GM12878 (cell line): ENCODE measurements at regions not wholly inside any gene's neighbourhood (a gene's known extent, or its start where the extent isn't known, plus 50 kb on each side); places are given as distances from the start of the nearest gene placed in this dataset.

Experiments
- CHD2 ChIP-seq: IDR thresholded peaks from 2 replicates; pipeline ENCODE4 v1.6.1; 2011; ENCODE audit warnings: low read depth, low read length, improper control_type of control experiment, borderline replicate concordance
- EGR1 ChIP-seq, 2 experiments: IDR thresholded peaks; 1 replicate in 1 of 2; 2 replicates in 1 of 2; pipeline ENCODE4 v1.6.1; 2011 to 2012; ENCODE audit warnings: low read depth in 2 of 2, low read length in 2 of 2, borderline replicate concordance in 1 of 2, mild to moderate bottlenecking in 1 of 2, moderate library complexity in 1 of 2
- FOXM1 ChIP-seq: IDR thresholded peaks from 2 replicates; pipeline ENCODE4 v1.6.1; 2012; ENCODE audit warnings: low read depth, mild to moderate bottlenecking, inconsistent platforms, low read length, moderate library complexity
- POLR2A ChIP-seq: IDR thresholded peaks from 2 replicates; pipeline ENCODE4 v1.6.1; 2011; ENCODE audit warnings: low read depth, mild to moderate bottlenecking, low read length
- POLR2AphosphoS5 ChIP-seq: IDR thresholded peaks from 2 replicates; pipeline ENCODE4 v1.6.1; 2011; ENCODE audit warnings: mild to moderate bottlenecking, low read length, inconsistent platforms
- ZSCAN29 ChIP-seq: fragments of 450-650 bp; IDR thresholded peaks from 2 replicates; pipeline ENCODE4 v1.6.1; 2017; ENCODE audit warnings: mild to moderate bottlenecking, moderate library complexity
- TF ChIP-seq, protein P1 (sequence below), 3 experiments: IDR thresholded peaks in 2 of 3; conservative IDR thresholded peaks in 1 of 3; 2 replicates each; pipeline ENCODE4 v1.5.1; 2011; ENCODE audit warnings: low read depth in 3 of 3, low read length in 3 of 3, mild to moderate bottlenecking in 3 of 3, control low read depth in 2 of 3, moderate library complexity in 2 of 3, inconsistent platforms in 1 of 3, mixed read lengths in 1 of 3; ENCODE audit not compliant: control insufficient read depth in 2 of 3, insufficient read depth in 1 of 3; ENCODE audit errors: extremely low read depth in 1 of 3
- TF ChIP-seq, protein P2 (sequence below): IDR thresholded peaks from 2 replicates; pipeline ENCODE4 v1.6.1; 2012; ENCODE audit warnings: low read depth, low read length, improper control_type of control experiment
- TF ChIP-seq, protein P3 (sequence below): IDR thresholded peaks from 2 replicates; pipeline ENCODE4 v1.6.1; 2011; ENCODE audit warnings: low read depth, mild to moderate bottlenecking, low read length, moderate library complexity, borderline replicate concordance; ENCODE audit errors: extremely low read depth
- TF ChIP-seq, protein P4 (sequence below): fragments of 450-650 bp; IDR thresholded peaks from 2 replicates; pipeline ENCODE4 v1.6.1; 2018; ENCODE audit warnings: mild to moderate bottlenecking, low read depth, moderate library complexity; ENCODE audit not compliant: partially characterized antibody

DNA sequence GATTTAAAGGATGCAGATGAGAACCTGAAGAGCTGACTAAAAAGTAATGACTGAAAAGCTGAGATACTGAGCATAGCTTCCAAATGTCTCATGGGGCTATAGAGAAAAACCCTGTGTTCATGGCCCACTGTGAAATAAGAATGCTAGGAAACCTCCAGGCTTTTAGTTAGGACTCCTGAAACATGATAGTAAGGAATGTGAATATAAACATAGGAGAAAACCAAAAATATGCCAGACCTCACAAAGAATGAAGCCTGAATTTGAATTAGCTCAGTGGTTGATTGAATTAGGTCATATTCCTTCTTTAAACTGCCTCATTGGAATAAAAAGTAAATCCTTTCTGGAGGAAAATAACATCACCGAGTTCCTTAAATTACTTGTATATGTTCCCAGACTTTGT is 194.5 kb upstream of the NXPH2 start:
- TF ChIP-seq, protein P1, sequence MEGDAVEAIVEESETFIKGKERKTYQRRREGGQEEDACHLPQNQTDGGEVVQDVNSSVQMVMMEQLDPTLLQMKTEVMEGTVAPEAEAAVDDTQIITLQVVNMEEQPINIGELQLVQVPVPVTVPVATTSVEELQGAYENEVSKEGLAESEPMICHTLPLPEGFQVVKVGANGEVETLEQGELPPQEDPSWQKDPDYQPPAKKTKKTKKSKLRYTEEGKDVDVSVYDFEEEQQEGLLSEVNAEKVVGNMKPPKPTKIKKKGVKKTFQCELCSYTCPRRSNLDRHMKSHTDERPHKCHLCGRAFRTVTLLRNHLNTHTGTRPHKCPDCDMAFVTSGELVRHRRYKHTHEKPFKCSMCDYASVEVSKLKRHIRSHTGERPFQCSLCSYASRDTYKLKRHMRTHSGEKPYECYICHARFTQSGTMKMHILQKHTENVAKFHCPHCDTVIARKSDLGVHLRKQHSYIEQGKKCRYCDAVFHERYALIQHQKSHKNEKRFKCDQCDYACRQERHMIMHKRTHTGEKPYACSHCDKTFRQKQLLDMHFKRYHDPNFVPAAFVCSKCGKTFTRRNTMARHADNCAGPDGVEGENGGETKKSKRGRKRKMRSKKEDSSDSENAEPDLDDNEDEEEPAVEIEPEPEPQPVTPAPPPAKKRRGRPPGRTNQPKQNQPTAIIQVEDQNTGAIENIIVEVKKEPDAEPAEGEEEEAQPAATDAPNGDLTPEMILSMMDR (IDR thresholded peaks at IDR 0.05 in 2 of 3, conservative IDR thresholded peaks at IDR 0.05 in 1 of 3; ENCODE audit: control insufficient read depth in 2 of 3, extremely low read depth in 1 of 3, insufficient read depth in 1 of 3, low read depth in 3 of 3, low read length in 3 of 3): no peak
- no peak for TF ChIP-seq ZSCAN29
- TF ChIP-seq, protein P2, sequence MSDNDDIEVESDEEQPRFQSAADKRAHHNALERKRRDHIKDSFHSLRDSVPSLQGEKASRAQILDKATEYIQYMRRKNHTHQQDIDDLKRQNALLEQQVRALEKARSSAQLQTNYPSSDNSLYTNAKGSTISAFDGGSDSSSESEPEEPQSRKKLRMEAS: no peak
- no peak for TF ChIP-seq EGR1 (IDR thresholded peaks at IDR 0.05; ENCODE audit: borderline replicate concordance in 1 of 2, low read depth in 2 of 2, low read length in 2 of 2)
- no peak for TF ChIP-seq POLR2AphosphoS5
- no peak for TF ChIP-seq POLR2A
- TF ChIP-seq, protein P3, sequence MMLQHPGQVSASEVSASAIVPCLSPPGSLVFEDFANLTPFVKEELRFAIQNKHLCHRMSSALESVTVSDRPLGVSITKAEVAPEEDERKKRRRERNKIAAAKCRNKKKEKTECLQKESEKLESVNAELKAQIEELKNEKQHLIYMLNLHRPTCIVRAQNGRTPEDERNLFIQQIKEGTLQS: no peak
- no peak for TF ChIP-seq FOXM1
- TF ChIP-seq, protein P4, sequence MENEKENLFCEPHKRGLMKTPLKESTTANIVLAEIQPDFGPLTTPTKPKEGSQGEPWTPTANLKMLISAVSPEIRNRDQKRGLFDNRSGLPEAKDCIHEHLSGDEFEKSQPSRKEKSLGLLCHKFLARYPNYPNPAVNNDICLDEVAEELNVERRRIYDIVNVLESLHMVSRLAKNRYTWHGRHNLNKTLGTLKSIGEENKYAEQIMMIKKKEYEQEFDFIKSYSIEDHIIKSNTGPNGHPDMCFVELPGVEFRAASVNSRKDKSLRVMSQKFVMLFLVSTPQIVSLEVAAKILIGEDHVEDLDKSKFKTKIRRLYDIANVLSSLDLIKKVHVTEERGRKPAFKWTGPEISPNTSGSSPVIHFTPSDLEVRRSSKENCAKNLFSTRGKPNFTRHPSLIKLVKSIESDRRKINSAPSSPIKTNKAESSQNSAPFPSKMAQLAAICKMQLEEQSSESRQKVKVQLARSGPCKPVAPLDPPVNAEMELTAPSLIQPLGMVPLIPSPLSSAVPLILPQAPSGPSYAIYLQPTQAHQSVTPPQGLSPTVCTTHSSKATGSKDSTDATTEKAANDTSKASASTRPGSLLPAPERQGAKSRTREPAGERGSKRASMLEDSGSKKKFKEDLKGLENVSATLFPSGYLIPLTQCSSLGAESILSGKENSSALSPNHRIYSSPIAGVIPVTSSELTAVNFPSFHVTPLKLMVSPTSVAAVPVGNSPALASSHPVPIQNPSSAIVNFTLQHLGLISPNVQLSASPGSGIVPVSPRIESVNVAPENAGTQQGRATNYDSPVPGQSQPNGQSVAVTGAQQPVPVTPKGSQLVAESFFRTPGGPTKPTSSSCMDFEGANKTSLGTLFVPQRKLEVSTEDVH: no peak
- TF ChIP-seq CHD2: no peak
